H9 (cell line): ENCODE measurements at regions not wholly inside any gene's neighbourhood (a gene's known extent, or its start where the extent isn't known, plus 50 kb on each side); places are given as distances from the start of the nearest gene placed in this dataset.

ENCODE experiments used
- DNase-seq: peaks from one replicate; pipeline ENCODE4 v3.0.0-alpha.2; 2017
- H2AFZ ChIP-seq: one replicate; pipeline ENCODE4 v1.6.1; 2013; ENCODE audit warnings: mild to moderate bottlenecking, low read length, control low read depth, moderate library complexity
- H2AK5ac ChIP-seq: 2 replicates; pipeline ENCODE4 v1.6.1; 2013; ENCODE audit warnings: low read length, control low read depth, mixed read lengths; ENCODE audit not compliant: insufficient read length
- H2BK120ac ChIP-seq: one replicate; pipeline ENCODE4 v1.6.1; 2013; ENCODE audit warnings: low read depth, mild to moderate bottlenecking, low read length, control low read depth, inconsistent platforms; ENCODE audit not compliant: poor library complexity, severe bottlenecking
- H2BK12ac ChIP-seq: 2 replicates; pipeline ENCODE4 v1.6.1; 2013; ENCODE audit warnings: low read length, control low read depth, mixed read lengths, low read depth; ENCODE audit not compliant: insufficient read length
- H2BK15ac ChIP-seq: 2 replicates; pipeline ENCODE4 v1.6.1; 2013; ENCODE audit warnings: low read depth, low read length, control low read depth
- H2BK20ac ChIP-seq: one replicate; pipeline ENCODE4 v1.6.1; 2013; ENCODE audit warnings: low read depth, mild to moderate bottlenecking, low read length, control low read depth, inconsistent platforms; ENCODE audit not compliant: poor library complexity, severe bottlenecking
- H2BK5ac ChIP-seq: 2 replicates; pipeline ENCODE4 v1.6.1; 2013; ENCODE audit warnings: low read length, control low read depth, mixed read lengths; ENCODE audit not compliant: insufficient read length
- H3K14ac ChIP-seq: 2 replicates; pipeline ENCODE4 v1.6.1; 2013; ENCODE audit warnings: low read length, control low read depth; ENCODE audit not compliant: insufficient read depth
- H3K18ac ChIP-seq: 2 replicates; pipeline ENCODE4 v1.6.1; 2013; ENCODE audit warnings: low read depth, mild to moderate bottlenecking, mixed read lengths, low read length, control low read depth; ENCODE audit not compliant: insufficient read length
- H3K23ac ChIP-seq: 2 replicates; pipeline ENCODE4 v1.6.1; 2013; ENCODE audit warnings: low read length, control low read depth, mixed read lengths, low read depth; ENCODE audit not compliant: insufficient read length
- H3K23me2 ChIP-seq: 2 replicates; pipeline ENCODE4 v1.6.1; 2013; ENCODE audit warnings: low read depth, mild to moderate bottlenecking, mixed read lengths, low read length, control low read depth; ENCODE audit not compliant: insufficient read length, poor library complexity, severe bottlenecking
- H3K27ac ChIP-seq: 2 replicates; pipeline ENCODE4 v1.5.1; 2013; ENCODE audit warnings: low read length, control low read depth, mixed read lengths, low read depth; ENCODE audit not compliant: insufficient read length
- H3K27me3 ChIP-seq: 2 replicates; pipeline ENCODE4 v1.6.1; 2013; ENCODE audit warnings: low read length, control low read depth, inconsistent platforms; ENCODE audit not compliant: insufficient read depth
- H3K4ac ChIP-seq: 2 replicates; pipeline ENCODE4 v1.6.1; 2013; ENCODE audit warnings: low read depth, mild to moderate bottlenecking, control low read depth, inconsistent platforms, low read length, moderate library complexity
- H3K4me1 ChIP-seq: 2 replicates; pipeline ENCODE4 v1.6.1; 2013; ENCODE audit warnings: low read length, control low read depth, inconsistent platforms; ENCODE audit not compliant: insufficient read depth
- H3K4me2 ChIP-seq: 2 replicates; pipeline ENCODE4 v1.6.1; 2013; ENCODE audit warnings: low read length, control low read depth, mixed read lengths; ENCODE audit not compliant: insufficient read length, insufficient read depth
- H3K56ac ChIP-seq: 2 replicates; pipeline ENCODE4 v1.6.1; 2013; ENCODE audit warnings: low read depth, mild to moderate bottlenecking, mixed read lengths, low read length, control low read depth; ENCODE audit not compliant: insufficient read length
- H3K79me1 ChIP-seq: 2 replicates; pipeline ENCODE4 v1.6.1; 2013; ENCODE audit warnings: low read depth, mild to moderate bottlenecking, moderate library complexity, low read length, control low read depth, inconsistent platforms; ENCODE audit not compliant: insufficient read depth, poor library complexity, severe bottlenecking
- H3K79me2 ChIP-seq: 2 replicates; pipeline ENCODE4 v1.6.1; 2013; ENCODE audit warnings: low read length, control low read depth, inconsistent platforms; ENCODE audit not compliant: insufficient read depth
- H3K9ac ChIP-seq: 2 replicates; pipeline ENCODE4 v1.6.1; 2013; ENCODE audit warnings: low read length, control low read depth, mixed read lengths; ENCODE audit not compliant: insufficient read length; ENCODE audit errors: extremely low read depth
- H3K9me3 ChIP-seq: one replicate; pipeline ENCODE4 v1.6.1; 2013; ENCODE audit warnings: low read depth, low read length, inconsistent platforms; ENCODE audit not compliant: control insufficient read depth
- H3T11ph ChIP-seq: one replicate; pipeline ENCODE4 v1.6.1; 2013; ENCODE audit warnings: mild to moderate bottlenecking, low read length, control low read depth, inconsistent platforms
- H4K20me1 ChIP-seq: one replicate; pipeline ENCODE4 v1.6.1; 2013; ENCODE audit not compliant: control insufficient read depth, insufficient read length, insufficient read depth
- H4K5ac ChIP-seq: 2 replicates; pipeline ENCODE4 v1.6.1; 2013; ENCODE audit warnings: low read depth, mild to moderate bottlenecking, mixed read lengths, low read length, control low read depth; ENCODE audit not compliant: insufficient read length
- H4K8ac ChIP-seq: replicated peaks from 2 replicates; pipeline ENCODE4 v1.6.1; 2013; ENCODE audit warnings: low read length, control low read depth, mixed read lengths, low read depth; ENCODE audit not compliant: insufficient read length
- H4K91ac ChIP-seq: 2 replicates; pipeline ENCODE4 v1.6.1; 2013; ENCODE audit warnings: low read depth, mild to moderate bottlenecking, moderate library complexity, mixed read lengths, low read length, control low read depth; ENCODE audit not compliant: insufficient read length
- H3K27ac Mint-ChIP-seq, 3 experiments: 2 replicates in 2 of 3; 3 replicates in 1 of 3; pipeline ENCODE4 v1.8.0; 2020 to 2021; ENCODE audit warnings: mixed read lengths in 3 of 3, mild to moderate bottlenecking in 1 of 3, moderate library complexity in 1 of 3
- H3K27me3 Mint-ChIP-seq: 2 replicates; pipeline ENCODE4 v1.8.0; 2021; ENCODE audit warnings: low read depth, mild to moderate bottlenecking, moderate library complexity, mixed read lengths
- H3K36me3 Mint-ChIP-seq, 3 experiments: 2 replicates in 2 of 3; 3 replicates in 1 of 3; pipeline ENCODE4 v1.8.0; 2020 to 2021; ENCODE audit warnings: low read depth in 3 of 3, mixed read lengths in 3 of 3; ENCODE audit not compliant: insufficient read depth in 1 of 3
- H3K4me1 Mint-ChIP-seq, 2 experiments: 2 replicates each; pipeline ENCODE4 v1.8.0; 2020; ENCODE audit warnings: mixed read lengths in 2 of 2
- H3K4me3 Mint-ChIP-seq, 2 experiments: 2 replicates in 1 of 2; 3 replicates in 1 of 2; pipeline ENCODE4 v1.8.0; 2020 to 2021; ENCODE audit warnings: mild to moderate bottlenecking in 2 of 2, mixed read lengths in 2 of 2, moderate library complexity in 1 of 2
- H3K9me3 Mint-ChIP-seq, 2 experiments: 2 replicates in 1 of 2; 3 replicates in 1 of 2; pipeline ENCODE4 v1.8.0; 2020; ENCODE audit warnings: mild to moderate bottlenecking in 2 of 2, mixed read lengths in 2 of 2, moderate library complexity in 1 of 2
- CTCF ChIP-seq: fragments of 200-600 bp; sonication (generic); conservative IDR thresholded peaks from 3 replicates; pipeline ENCODE4 v1.8.0; 2021; ENCODE audit warnings: antibody characterized with exemption, mild to moderate bottlenecking
- WGBS: extraction: QIAGEN DNeasy Blood & Tissue Kit; methylation state at CpG from one replicate; pipeline ENCODE4 v1.1.7; 2013; ENCODE audit warnings: missing lambda C conversion rate, low lambda C conversion rate, mixed read lengths; ENCODE audit not compliant: insufficient read length; ENCODE audit errors: extremely low coverage; 5-methylcytosine and 5-hydroxymethylcytosine counted together

DNA sequence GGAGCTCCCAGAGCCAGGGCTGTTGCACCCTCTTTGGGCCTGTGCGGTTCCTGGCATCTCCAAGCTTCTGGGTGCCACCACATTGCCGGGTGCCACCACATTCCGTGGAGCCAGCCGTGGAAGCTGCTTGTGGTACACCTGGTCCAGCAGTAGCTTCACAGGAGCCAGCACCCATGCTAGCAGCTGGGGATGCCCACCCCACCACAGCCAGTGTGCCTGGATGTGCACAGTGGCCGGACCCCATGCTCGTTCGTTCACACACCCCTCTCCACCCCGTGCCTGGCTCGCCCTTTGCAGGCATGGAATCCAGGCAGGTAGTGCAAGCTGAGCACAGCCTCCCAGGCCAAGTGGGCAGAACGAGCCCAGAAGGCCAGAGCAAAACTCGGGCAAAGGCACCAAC lies 1029.8 kb upstream of the GBE1 start:
- Histone ChIP-seq H2AFZ (no peak overlapping the region), H3K18ac (no peak overlapping the region), H4K91ac (no peak overlapping the region), H3K23ac (no peak overlapping the region), H3K14ac (no peak overlapping the region), H2BK5ac (no peak overlapping the region), H3K23me2 (no peaks in the 10 kb centered on the region), H3K4ac (no peak overlapping the region), H3K27me3 (no peaks in the 10 kb centered on the region), H3K27ac (no peak overlapping the region), H2BK20ac (no peak overlapping the region), H2BK12ac (no peak overlapping the region), H2AK5ac (no peak overlapping the region), H3K4me2 (no peak overlapping the region), H2BK120ac (no peak overlapping the region), H3T11ph (no peak overlapping the region), H4K20me1 (no peaks in the 10 kb centered on the region), H3K79me2 (no peaks in the 10 kb centered on the region), H3K9ac (no peak overlapping the region), H3K79me1 (no peaks in the 10 kb centered on the region), H3K4me1 (no peaks in the 10 kb centered on the region), H3K9me3 (no peaks in the 10 kb centered on the region), H2BK15ac (no peak overlapping the region), H4K5ac (no peak overlapping the region), H4K8ac (no peak overlapping the region), H3K56ac (no peak overlapping the region)
- no peak overlapping the region for H3K4me3 Mint-ChIP-seq
- WGBS, result no CpG with 5 or more reads among the region's 11 CpGs
- no peaks in the 10 kb centered on the region for H3K27me3 Mint-ChIP-seq
- H3K27ac Mint-ChIP-seq, result no peak overlapping the region
- H3K36me3 Mint-ChIP-seq, result peaks cover 0 to 6% (median 5%) of the 10 kb centered on the region in 3 experiments; a peak in 4 of 7 replicates
- DNase-seq, result no peak
- H3K9me3 Mint-ChIP-seq, result peaks cover 0 to 6% of the 10 kb centered on the region in 2 experiments; a peak in 3 of 5 replicates
- no peak for TF ChIP-seq CTCF
- H3K4me1 Mint-ChIP-seq, result no peaks in the 10 kb centered on the region
